C4-2B (cell line): ENCODE measurements at regions not wholly inside any gene's neighbourhood (a gene's known extent, or its start where the extent isn't known, plus 50 kb on each side); places are given as distances from the start of the nearest gene placed in this dataset.

Source experiments
- CTCF ChIP-seq: fragments of 450-650 bp; conservative IDR thresholded peaks from 2 replicates; pipeline ENCODE4 v1.5.1; 2017; ENCODE audit warnings: mild to moderate bottlenecking
- ZFX ChIP-seq: fragments of 450-650 bp; IDR thresholded peaks from 2 replicates; pipeline ENCODE4 v1.6.1; 2017

- no peak for TF ChIP-seq CTCF
- no peak for TF ChIP-seq ZFX
These were observed 1282.5 kb downstream of the SUCLG1 start for GRCh38 chr2:83176539-83176938.
